A549 (cell line): ENCODE measurements at regions not wholly inside any gene's neighbourhood (a gene's known extent, or its start where the extent isn't known, plus 50 kb on each side); places are given as distances from the start of the nearest gene placed in this dataset.

ENCODE experiments used
- ATAC-seq, 2 experiments: fragments of 200-7000 bp in 1 of 2; fragments of >200 bp in 1 of 2; cut with Nextera tagmentation in 1 of 2; cut with Tn5 transposase in 1 of 2; 3 replicates each; pipeline versions ENCODE4 v1.8.0 to v1.9.1; 2018 to 2020; ENCODE audit warnings: mild to moderate bottlenecking in 1 of 2, moderate library complexity in 1 of 2
- CTCF ChIA-PET: fragments of 300-600 bp; sonication (Branson Sonifier 250); formaldehyde crosslinking; extraction: SDS; loops from one replicate; lab custom pipeline; 2021; ENCODE audit warnings: antibody characterized with exemption, inconsistent platforms; lab: Yijun Ruan, JAX
- POLR2A ChIA-PET: fragments of 350-600 bp; formaldehyde crosslinking; extraction: SDS; loops from one replicate; lab custom pipeline; 2021; ENCODE audit warnings: antibody characterized with exemption, inconsistent platforms; lab: Yijun Ruan, JAX
- DNase-seq, 2 experiments: peaks; one replicate each; pipeline versions ENCODE4 v3.0.0 to v3.0.0-alpha.2; 2011 to 2016; ENCODE audit warnings: low read depth in 1 of 2, low spot score in 1 of 2
- FAIRE-seq: peaks from 2 replicates; lab custom pipeline; 2011; peaks lifted over from hg19 to GRCh38; lab: Jason Lieb, UNC
- H3K27ac ChIP-seq, 2 experiments: fragments of >200 bp; sonication (Bioruptor Twin); formaldehyde crosslinking; 3 replicates each; pipeline ENCODE4 v1.5.1; 2016 to 2017
- H3K4me1 ChIP-seq: fragments of >200 bp; sonication (Bioruptor Twin); formaldehyde crosslinking; 3 replicates; pipeline ENCODE4 v1.6.1; 2016
- H3K4me2 ChIP-seq: fragments of >200 bp; sonication (Bioruptor Twin); formaldehyde crosslinking; 3 replicates; pipeline ENCODE4 v1.6.1; 2016
- H3K4me3 ChIP-seq: fragments of >200 bp; sonication (Bioruptor Twin); formaldehyde crosslinking; 3 replicates; pipeline ENCODE4 v1.5.1; 2016
- H3K9me3 ChIP-seq: fragments of >200 bp; sonication (Bioruptor Twin); formaldehyde crosslinking; 3 replicates; pipeline ENCODE4 v1.6.1; 2016
- CBX2 ChIP-seq: fragments of 200-600 bp; sonication (generic); IDR thresholded peaks from 2 replicates; pipeline ENCODE4 v1.6.1; 2016; ENCODE audit warnings: low read depth, mild to moderate bottlenecking, borderline replicate concordance
- CBX8 ChIP-seq: fragments of 200-600 bp; sonication (generic); IDR thresholded peaks from 2 replicates; pipeline ENCODE4 v1.6.1; 2016
- CHD2 ChIP-seq: fragments of 150-350 bp; IDR thresholded peaks from 2 replicates; pipeline ENCODE4 v1.6.1; 2014; ENCODE audit warnings: low read length; ENCODE audit not compliant: partially characterized antibody
- EHF ChIP-seq: fragments of 250-450 bp; sonication (Bioruptor Pico); IDR thresholded peaks from 2 replicates; pipeline ENCODE4 v1.5.0; 2020; ENCODE audit warnings: mild to moderate bottlenecking
- EHMT2 ChIP-seq: fragments of 200-600 bp; sonication (generic); IDR thresholded peaks from 2 replicates; pipeline ENCODE4 v1.6.1; 2016; ENCODE audit warnings: antibody characterized with exemption, low read depth, mild to moderate bottlenecking, moderate library complexity
- EP300 ChIP-seq, 2 experiments: fragments of >200 bp; sonication (Bioruptor Twin); formaldehyde crosslinking; IDR thresholded peaks; 2 replicates in 1 of 2; 3 replicates in 1 of 2; pipeline ENCODE4 v1.6.1; 2016 to 2017
- ESRRA ChIP-seq: fragments of 150-350 bp; IDR thresholded peaks from 2 replicates; pipeline ENCODE4 v1.6.1; 2014; ENCODE audit warnings: mild to moderate bottlenecking, low read length, borderline replicate concordance
- GATA3 ChIP-seq: IDR thresholded peaks from 2 replicates; pipeline ENCODE4 v1.6.1; 2012; ENCODE audit warnings: borderline replicate concordance
- HDAC2 ChIP-seq: fragments of 200-600 bp; sonication (generic); IDR thresholded peaks from 2 replicates; pipeline ENCODE4 v1.6.1; 2016
- HOXB5 ChIP-seq: fragments of 250-450 bp; sonication (Bioruptor Pico); IDR thresholded peaks from 2 replicates; pipeline ENCODE4 v1.5.0; 2020; ENCODE audit warnings: mild to moderate bottlenecking, moderate library complexity
- JUN ChIP-seq, 2 experiments: fragments of >200 bp; sonication (Bioruptor Twin); formaldehyde crosslinking; IDR thresholded peaks; 2 replicates in 1 of 2; 3 replicates in 1 of 2; pipeline ENCODE4 v1.6.1; 2016 to 2017
- MAZ ChIP-seq: fragments of 150-350 bp; IDR thresholded peaks from 2 replicates; pipeline ENCODE4 v1.6.1; 2014; ENCODE audit warnings: antibody characterized with exemption, low read depth, low read length, borderline replicate concordance
- POLR2AphosphoS2 ChIP-seq: conservative IDR thresholded peaks from 2 replicates; pipeline ENCODE4 v1.6.1; 2012; ENCODE audit warnings: low read length, improper control_type of control experiment, inconsistent platforms
- TP53 ChIP-seq: fragments of 250-450 bp; sonication (Bioruptor Pico); IDR thresholded peaks from 2 replicates; pipeline ENCODE4 v1.5.0; 2021; ENCODE audit warnings: mild to moderate bottlenecking, moderate library complexity
- ZNF302 ChIP-seq: fragments of 250-450 bp; sonication (Bioruptor Pico); IDR thresholded peaks from 2 replicates; pipeline ENCODE4 v1.9.0; 2021; ENCODE audit warnings: inconsistent platforms, mild to moderate bottlenecking, moderate library complexity
- WGBS: methylation state at CpG from one replicate; pipeline ENCODE4 v1.1.6; 2017; ENCODE audit errors: missing lambda C conversion rate; 5-methylcytosine and 5-hydroxymethylcytosine counted together
- TF ChIP-seq, protein P1 (sequence below): fragments of >200 bp; sonication (Bioruptor Twin); formaldehyde crosslinking; IDR thresholded peaks from 2 replicates; pipeline ENCODE4 v1.6.1; 2016
- TF ChIP-seq, protein P2 (sequence below): fragments of 200-600 bp; sonication (generic); IDR thresholded peaks from 2 replicates; pipeline ENCODE4 v1.6.1; 2016; ENCODE audit warnings: antibody characterized with exemption, mild to moderate bottlenecking, moderate library complexity
- TF ChIP-seq, protein P3 (sequence below): IDR thresholded peaks from 2 replicates; pipeline ENCODE4 v1.6.1; 2012; ENCODE audit warnings: low read depth, borderline replicate concordance
- TF ChIP-seq, protein P4 (sequence below): fragments of 250-450 bp; sonication (Bioruptor Pico); IDR thresholded peaks from 2 replicates; pipeline ENCODE4 v1.5.0; 2021; ENCODE audit warnings: mild to moderate bottlenecking, moderate library complexity, borderline replicate concordance

DNA sequence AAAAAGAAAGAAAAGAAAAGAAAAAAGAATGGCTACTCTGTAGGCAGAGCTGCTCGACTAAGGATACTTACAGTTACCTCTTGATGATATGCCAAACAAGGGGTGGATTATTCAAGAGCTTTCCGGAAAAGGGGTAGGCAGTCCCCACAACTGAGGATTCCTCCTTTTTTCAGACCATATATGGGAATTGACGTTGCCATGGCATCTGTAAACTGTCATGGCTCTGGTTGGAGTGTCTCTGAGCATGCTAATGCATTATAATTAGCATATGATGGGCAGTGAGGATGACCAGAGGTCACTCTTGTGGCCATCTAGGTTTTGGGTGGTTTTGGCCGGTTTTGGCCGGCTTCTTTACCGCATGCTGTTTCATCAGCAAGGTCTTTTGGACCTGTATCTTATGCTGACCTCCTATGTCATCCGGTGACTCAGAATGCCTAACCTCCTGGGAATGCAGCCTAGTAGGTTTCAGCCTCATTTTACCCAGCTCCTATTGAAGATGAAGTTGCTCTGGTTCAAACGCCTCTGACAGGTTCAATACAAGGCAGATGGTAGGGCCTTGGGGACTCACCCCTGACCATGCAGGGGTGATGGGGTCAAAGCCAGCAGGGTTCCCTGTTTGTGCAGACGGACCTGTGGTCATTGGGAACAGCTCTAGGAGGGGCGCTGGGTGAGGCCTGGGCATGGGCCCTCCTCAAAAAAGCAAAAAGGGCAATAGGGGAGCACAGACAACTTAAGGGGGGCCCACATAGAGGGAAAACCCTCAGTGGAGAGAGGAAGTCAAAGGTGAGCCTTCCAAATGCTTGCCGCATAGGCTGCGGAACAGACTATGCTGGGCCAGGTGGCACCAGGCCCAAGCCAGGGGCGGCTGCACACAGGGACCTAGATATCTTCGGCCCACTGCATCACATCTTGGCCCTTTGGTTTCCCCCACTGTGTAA is 251.2 kb upstream of the RAB6C start (continued):
- TF ChIP-seq, protein P1, sequence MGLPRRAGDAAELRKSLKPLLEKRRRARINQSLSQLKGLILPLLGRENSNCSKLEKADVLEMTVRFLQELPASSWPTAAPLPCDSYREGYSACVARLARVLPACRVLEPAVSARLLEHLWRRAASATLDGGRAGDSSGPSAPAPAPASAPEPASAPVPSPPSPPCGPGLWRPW = no peak
- TF ChIP-seq POLR2AphosphoS2 = no peak
- no peak for TF ChIP-seq JUN (IDR thresholded peaks at IDR 0.05)
- TF ChIP-seq EHF (CRISPR knock-in tag) = no peak

DNA sequence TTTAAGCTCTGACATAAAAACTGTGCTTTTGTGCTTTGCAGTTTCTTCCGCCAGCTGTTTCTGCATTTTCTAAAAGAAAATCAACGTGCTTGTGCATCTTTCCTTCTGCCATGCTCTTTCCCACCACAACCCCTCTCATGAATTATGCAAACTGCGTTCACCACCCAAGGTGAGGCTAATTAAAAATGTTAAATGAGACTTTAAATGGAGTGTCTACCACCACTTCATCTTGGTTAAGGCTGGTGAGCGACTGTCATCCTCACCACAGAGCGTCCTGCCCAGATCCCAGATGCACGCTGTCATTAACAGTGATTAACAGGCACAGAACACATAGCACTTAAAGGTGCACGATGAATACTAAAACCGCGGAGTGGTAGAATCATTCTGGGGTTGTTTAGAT is 250.5 kb upstream of the RAB6C start:
- CTCF ChIA-PET = no interaction called here
- no peak overlapping the region for H3K4me2 ChIP-seq
- no peak overlapping the region for H3K4me3 ChIP-seq
- WGBS = 34% methylated on average over 9 of the region's 9 CpGs
- no peak overlapping the region for H3K27ac ChIP-seq
- POLR2A ChIA-PET = no interaction called here
- H3K4me1 ChIP-seq = no peaks in the 10 kb centered on the region
- no peaks in the 10 kb centered on the region for H3K9me3 ChIP-seq
- ATAC-seq (no peak), DNase-seq (no peak), FAIRE-seq (no peak)
- no peak for TF ChIP-seq MAZ
- TF ChIP-seq ZNF302 (CRISPR knock-in tag) = no peak
- no peak for TF ChIP-seq CHD2
- TF ChIP-seq HDAC2 = no peak
- no peak for TF ChIP-seq EHMT2
- TF ChIP-seq TP53 (CRISPR knock-in tag) = no peak
- TF ChIP-seq, protein P2, sequence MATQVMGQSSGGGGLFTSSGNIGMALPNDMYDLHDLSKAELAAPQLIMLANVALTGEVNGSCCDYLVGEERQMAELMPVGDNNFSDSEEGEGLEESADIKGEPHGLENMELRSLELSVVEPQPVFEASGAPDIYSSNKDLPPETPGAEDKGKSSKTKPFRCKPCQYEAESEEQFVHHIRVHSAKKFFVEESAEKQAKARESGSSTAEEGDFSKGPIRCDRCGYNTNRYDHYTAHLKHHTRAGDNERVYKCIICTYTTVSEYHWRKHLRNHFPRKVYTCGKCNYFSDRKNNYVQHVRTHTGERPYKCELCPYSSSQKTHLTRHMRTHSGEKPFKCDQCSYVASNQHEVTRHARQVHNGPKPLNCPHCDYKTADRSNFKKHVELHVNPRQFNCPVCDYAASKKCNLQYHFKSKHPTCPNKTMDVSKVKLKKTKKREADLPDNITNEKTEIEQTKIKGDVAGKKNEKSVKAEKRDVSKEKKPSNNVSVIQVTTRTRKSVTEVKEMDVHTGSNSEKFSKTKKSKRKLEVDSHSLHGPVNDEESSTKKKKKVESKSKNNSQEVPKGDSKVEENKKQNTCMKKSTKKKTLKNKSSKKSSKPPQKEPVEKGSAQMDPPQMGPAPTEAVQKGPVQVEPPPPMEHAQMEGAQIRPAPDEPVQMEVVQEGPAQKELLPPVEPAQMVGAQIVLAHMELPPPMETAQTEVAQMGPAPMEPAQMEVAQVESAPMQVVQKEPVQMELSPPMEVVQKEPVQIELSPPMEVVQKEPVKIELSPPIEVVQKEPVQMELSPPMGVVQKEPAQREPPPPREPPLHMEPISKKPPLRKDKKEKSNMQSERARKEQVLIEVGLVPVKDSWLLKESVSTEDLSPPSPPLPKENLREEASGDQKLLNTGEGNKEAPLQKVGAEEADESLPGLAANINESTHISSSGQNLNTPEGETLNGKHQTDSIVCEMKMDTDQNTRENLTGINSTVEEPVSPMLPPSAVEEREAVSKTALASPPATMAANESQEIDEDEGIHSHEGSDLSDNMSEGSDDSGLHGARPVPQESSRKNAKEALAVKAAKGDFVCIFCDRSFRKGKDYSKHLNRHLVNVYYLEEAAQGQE = no peak
- no peak for TF ChIP-seq HOXB5
- TF ChIP-seq, protein P3, sequence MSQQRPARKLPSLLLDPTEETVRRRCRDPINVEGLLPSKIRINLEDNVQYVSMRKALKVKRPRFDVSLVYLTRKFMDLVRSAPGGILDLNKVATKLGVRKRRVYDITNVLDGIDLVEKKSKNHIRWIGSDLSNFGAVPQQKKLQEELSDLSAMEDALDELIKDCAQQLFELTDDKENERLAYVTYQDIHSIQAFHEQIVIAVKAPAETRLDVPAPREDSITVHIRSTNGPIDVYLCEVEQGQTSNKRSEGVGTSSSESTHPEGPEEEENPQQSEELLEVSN = no peak
- TF ChIP-seq CBX2 = no peak
- TF ChIP-seq GATA3 = no peak
- TF ChIP-seq ESRRA = no peak
- TF ChIP-seq, protein P1 = no peak
- TF ChIP-seq, protein P4, sequence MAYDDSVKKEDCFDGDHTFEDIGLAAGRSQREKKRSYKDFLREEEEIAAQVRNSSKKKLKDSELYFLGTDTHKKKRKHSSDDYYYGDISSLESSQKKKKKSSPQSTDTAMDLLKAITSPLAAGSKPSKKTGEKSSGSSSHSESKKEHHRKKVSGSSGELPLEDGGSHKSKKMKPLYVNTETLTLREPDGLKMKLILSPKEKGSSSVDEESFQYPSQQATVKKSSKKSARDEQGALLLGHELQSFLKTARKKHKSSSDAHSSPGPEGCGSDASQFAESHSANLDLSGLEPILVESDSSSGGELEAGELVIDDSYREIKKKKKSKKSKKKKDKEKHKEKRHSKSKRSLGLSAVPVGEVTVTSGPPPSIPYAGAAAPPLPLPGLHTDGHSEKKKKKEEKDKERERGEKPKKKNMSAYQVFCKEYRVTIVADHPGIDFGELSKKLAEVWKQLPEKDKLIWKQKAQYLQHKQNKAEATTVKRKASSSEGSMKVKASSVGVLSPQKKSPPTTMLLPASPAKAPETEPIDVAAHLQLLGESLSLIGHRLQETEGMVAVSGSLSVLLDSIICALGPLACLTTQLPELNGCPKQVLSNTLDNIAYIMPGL (CRISPR knock-in tag) = no peak
- no peak for TF ChIP-seq EP300 (IDR thresholded peaks at IDR 0.05)
- TF ChIP-seq JUN (IDR thresholded peaks at IDR 0.05) = no peak
- no peak for TF ChIP-seq CBX8
